ENCODE measurements at regions not wholly inside any gene's neighbourhood (a gene's known extent, or its start where the extent isn't known, plus 50 kb on each side); places are given as distances from the start of the nearest gene placed in this dataset.
"Not testable (repeated sequence)": the region's sequence is repeated elsewhere in the genome, so short reads cannot be mapped to it uniquely, and the experiment has no call there.

DNA sequence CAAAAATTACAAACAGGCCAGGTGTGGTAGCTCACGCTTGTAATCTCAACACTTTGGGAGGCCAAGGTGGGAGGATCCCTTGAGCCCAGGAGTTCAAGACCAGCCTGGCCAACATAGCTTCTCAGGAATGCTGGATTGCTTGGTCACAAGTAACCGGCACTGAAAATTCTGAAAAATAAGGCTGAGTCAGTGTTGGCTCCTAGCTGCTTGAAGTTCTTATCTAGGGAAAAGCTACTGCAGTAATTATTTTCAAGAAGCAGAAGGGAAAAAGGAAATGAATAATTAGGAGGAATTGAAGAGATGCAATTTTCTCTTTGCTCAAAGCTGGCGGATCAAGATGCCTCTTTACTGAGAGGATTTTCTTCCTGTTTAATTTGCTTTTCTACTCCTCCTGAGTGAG lies 75.0 kb upstream of the GTF3A start:
- TF ChIP-seq, protein P1, sequence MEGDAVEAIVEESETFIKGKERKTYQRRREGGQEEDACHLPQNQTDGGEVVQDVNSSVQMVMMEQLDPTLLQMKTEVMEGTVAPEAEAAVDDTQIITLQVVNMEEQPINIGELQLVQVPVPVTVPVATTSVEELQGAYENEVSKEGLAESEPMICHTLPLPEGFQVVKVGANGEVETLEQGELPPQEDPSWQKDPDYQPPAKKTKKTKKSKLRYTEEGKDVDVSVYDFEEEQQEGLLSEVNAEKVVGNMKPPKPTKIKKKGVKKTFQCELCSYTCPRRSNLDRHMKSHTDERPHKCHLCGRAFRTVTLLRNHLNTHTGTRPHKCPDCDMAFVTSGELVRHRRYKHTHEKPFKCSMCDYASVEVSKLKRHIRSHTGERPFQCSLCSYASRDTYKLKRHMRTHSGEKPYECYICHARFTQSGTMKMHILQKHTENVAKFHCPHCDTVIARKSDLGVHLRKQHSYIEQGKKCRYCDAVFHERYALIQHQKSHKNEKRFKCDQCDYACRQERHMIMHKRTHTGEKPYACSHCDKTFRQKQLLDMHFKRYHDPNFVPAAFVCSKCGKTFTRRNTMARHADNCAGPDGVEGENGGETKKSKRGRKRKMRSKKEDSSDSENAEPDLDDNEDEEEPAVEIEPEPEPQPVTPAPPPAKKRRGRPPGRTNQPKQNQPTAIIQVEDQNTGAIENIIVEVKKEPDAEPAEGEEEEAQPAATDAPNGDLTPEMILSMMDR (IDR thresholded peaks at IDR 0.05; ENCODE audit: unreplicated experiment), result no peak
- Mint-ChIP-seq H3K27ac (no peak overlapping the region), H3K4me1 (ENCODE audit: low read depth) (peaks cover 12% of the 10 kb centered on the region), H3K27me3 (peaks cover 29% of the 10 kb centered on the region), H3K9me3 (ENCODE audit: low read depth) (no peaks in the 10 kb centered on the region), H3K4me3 (ENCODE audit: low read depth) (no peak overlapping the region), H3K36me3 (ENCODE audit: insufficient read depth) (no peaks in the 10 kb centered on the region)
- DNase-seq (ENCODE audit: low spot score, unreplicated experiment), result no peak

DNA sequence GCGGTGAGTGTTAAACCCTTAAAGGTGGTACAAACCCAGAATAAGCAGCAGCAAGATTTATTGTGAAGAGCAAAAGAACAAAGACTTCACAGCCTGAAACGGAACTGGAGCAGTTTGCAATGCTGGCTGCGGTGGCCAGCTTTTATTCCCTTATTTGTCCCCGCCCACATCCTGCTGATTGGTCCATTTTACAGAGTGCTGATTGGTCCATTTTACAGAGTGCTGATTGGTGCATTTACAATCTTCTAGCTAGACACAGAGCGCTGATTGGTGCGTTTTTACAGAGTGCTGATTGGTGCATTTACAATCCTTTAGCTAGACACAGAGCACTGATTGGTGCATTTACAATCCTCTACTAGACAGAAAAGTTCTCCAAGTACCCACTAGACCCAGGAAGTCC lies 73.6 kb upstream of the GTF3A start:
- Mint-ChIP-seq H3K4me1 (ENCODE audit: low read depth) (peaks cover 16% of the 10 kb centered on the region), H3K27me3 (peaks cover 23% of the 10 kb centered on the region)
- not testable (repeated sequence) for H3K27ac Mint-ChIP-seq; H3K4me3 Mint-ChIP-seq (ENCODE audit: low read depth); DNase-seq (ENCODE audit: low spot score, unreplicated experiment); H3K9me3 Mint-ChIP-seq (ENCODE audit: low read depth); H3K36me3 Mint-ChIP-seq (ENCODE audit: insufficient read depth)

DNA sequence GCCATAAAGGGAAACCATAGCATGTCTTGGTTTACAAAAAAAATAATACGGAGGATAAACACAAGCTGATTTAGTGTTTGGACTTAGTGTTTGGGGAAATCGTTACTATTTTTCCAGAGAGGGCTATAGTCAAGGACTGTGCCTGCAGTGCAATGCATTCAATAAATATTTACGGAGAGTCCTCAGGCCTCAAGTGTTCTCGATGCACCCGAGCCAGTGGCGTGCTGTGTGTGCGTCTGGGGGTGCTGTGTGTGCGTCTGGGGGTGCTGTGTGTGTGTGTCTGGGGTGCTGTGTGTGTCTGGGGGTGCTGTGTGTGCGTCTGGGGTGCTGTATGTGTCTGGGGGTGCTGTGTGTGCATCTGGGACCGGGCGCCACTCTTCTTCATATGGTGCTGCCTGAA lies 71.7 kb upstream of the GTF3A start:
- no peak for DNase-seq (ENCODE audit: low spot score, unreplicated experiment)
- H3K36me3 Mint-ChIP-seq (ENCODE audit: insufficient read depth), result no peaks in the 10 kb centered on the region
- peaks cover 13% of the 10 kb centered on the region for H3K27me3 Mint-ChIP-seq
- H3K4me3 Mint-ChIP-seq (ENCODE audit: low read depth), result no peak overlapping the region
- H3K4me1 Mint-ChIP-seq (ENCODE audit: low read depth), result peaks cover 20% of the 10 kb centered on the region
- H3K27ac Mint-ChIP-seq, result no peak overlapping the region
- no peaks in the 10 kb centered on the region for H3K9me3 Mint-ChIP-seq (ENCODE audit: low read depth)
- TF ChIP-seq, protein P1 (IDR thresholded peaks at IDR 0.05; ENCODE audit: unreplicated experiment), result no peak

- Mint-ChIP-seq H3K4me3 (ENCODE audit: low read depth) (no peak overlapping the region), H3K27ac (no peak overlapping the region), H3K9me3 (ENCODE audit: low read depth) (no peaks in the 10 kb centered on the region), H3K36me3 (ENCODE audit: insufficient read depth) (no peaks in the 10 kb centered on the region), H3K4me1 (ENCODE audit: low read depth) (peaks cover 20% of the 10 kb centered on the region), H3K27me3 (peaks cover 11% of the 10 kb centered on the region)
- TF ChIP-seq, protein P1 (IDR thresholded peaks at IDR 0.05; ENCODE audit: unreplicated experiment), result no peak
- DNase-seq (ENCODE audit: low spot score, unreplicated experiment), result no peak
Observed at GRCh38 chr13:27353166-27353583, 71.2 kb upstream of the GTF3A start.

- H3K27me3 Mint-ChIP-seq, result peaks cover 6% of the 10 kb centered on the region
- TF ChIP-seq, protein P1 (IDR thresholded peaks at IDR 0.05; ENCODE audit: unreplicated experiment), result no peak
- no peak overlapping the region for H3K4me3 Mint-ChIP-seq (ENCODE audit: low read depth)
- no peak overlapping the region for H3K27ac Mint-ChIP-seq
- DNase-seq (ENCODE audit: low spot score, unreplicated experiment), result no peak
- no peaks in the 10 kb centered on the region for H3K9me3 Mint-ChIP-seq (ENCODE audit: low read depth)
- no peaks in the 10 kb centered on the region for H3K36me3 Mint-ChIP-seq (ENCODE audit: insufficient read depth)
- peaks cover 20% of the 10 kb centered on the region for H3K4me1 Mint-ChIP-seq (ENCODE audit: low read depth)
Observed at GRCh38 chr13:27353708-27354107, 70.7 kb upstream of the GTF3A start.

DNA sequence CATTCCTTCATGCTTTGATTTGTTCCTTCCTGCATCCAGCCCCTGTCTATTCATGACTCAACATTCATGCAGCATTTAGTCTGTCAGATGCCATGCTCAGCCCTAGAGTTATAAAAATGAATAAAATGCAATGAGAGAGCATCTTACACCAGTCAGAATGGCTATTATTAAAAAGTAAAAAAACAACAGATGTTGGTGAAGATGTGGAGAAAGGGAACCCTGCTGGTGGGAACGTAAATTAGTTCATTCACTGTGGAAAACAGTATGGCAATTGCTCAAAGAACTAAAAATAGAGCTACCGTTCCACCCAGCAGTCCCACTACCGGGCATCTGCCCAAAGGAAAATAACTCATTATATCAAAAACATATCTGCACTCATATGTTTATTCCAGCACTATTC lies 70.0 kb upstream of the GTF3A start:
- Mint-ChIP-seq H3K36me3 (ENCODE audit: insufficient read depth) (no peaks in the 10 kb centered on the region), H3K4me3 (ENCODE audit: low read depth) (no peak overlapping the region), H3K27me3 (peaks cover 6% of the 10 kb centered on the region), H3K27ac (no peak overlapping the region), H3K4me1 (ENCODE audit: low read depth) (peaks cover 20% of the 10 kb centered on the region), H3K9me3 (ENCODE audit: low read depth) (no peaks in the 10 kb centered on the region)
- DNase-seq (ENCODE audit: low spot score, unreplicated experiment), result no peak
- TF ChIP-seq, protein P1 (IDR thresholded peaks at IDR 0.05; ENCODE audit: unreplicated experiment), result no peak

All from progenitor cell of endocrine pancreas (in vitro differentiated cells).